Activated T-cell treated with anti-CD3 and anti-CD28 coated beads, Interleukin-2, amount 50 U/mL, for 1 hour (primary cell): ENCODE measurements at regions not wholly inside any gene's neighbourhood (a gene's known extent, or its start where the extent isn't known, plus 50 kb on each side); places are given as distances from the start of the nearest gene placed in this dataset.

ENCODE experiments used
- DNase-seq: peaks from one replicate; pipeline ENCODE4 v3.0.0-alpha.2; 2020

- no peak for DNase-seq
Observed at GRCh38 chr10:130409331-130409730, 273.1 kb downstream of the GLRX3 start.

DNA sequence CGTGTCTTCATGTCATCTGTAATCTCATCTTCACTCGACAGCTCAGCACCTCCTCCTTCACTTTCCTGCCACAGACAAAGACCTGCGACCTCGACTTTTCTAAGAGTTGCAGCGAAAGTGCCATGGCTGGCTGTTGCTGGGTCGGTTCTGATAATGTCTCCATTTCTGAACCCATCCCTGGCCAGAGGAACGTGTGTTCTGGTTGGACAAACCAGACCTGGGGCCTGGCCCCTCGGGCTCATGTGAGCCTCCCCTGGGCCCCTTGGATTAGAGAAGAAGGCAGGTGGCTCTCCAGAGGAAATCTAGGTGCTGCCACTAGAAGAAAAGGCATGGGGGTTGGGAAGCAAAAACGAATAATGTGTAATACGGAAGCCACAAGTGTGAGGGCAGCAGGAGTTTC lies 273.7 kb downstream of the GLRX3 start:
- DNase-seq, result no peak

GRCh38 chr10:130411496-130412085 lies 275.4 kb downstream of the GLRX3 start:
- no peak for DNase-seq

GRCh38 chr10:130412317-130412716 lies 276.1 kb downstream of the GLRX3 start:
- DNase-seq, result no peak

DNA sequence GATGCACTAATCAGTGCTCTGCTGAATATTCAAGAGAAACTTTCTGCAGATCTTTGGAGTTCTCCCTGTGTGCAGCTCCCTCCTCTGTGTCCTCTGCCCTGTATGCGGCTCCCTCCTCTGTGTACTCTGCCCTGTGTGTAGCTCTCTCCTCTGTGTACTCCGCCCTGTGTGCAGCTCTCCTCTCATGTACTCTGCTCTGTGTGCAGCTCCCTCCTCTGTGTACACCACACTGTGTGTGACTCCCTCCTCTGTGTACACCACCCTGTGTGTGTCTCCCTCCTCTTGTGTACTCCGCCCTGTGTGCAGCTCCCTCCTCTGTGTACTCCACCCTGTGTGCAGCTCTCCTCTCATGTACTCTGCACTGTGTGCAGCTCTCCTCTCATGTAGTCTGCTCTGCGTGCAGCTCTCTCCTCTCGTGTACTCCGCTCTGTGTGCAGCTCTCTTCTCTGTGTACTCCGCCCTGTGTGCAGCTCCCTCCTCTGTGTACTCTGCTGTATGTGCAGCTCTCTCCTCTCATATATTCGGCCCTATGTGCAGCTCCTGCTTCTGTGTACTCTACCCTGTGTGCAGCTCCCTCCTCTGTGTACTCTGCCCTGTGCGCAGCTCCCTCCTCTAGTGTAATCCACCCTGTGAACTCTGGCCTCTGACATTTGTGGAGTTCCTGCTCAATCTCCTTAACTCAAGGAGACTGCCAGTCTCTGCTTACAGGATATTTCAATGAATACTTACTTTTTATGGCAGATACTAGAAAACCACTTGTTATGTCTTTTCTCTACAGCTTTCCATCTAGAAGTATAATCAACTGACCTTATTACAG lies 280.4 kb downstream of the GLRX3 start:
- DNase-seq, result no peak

DNA sequence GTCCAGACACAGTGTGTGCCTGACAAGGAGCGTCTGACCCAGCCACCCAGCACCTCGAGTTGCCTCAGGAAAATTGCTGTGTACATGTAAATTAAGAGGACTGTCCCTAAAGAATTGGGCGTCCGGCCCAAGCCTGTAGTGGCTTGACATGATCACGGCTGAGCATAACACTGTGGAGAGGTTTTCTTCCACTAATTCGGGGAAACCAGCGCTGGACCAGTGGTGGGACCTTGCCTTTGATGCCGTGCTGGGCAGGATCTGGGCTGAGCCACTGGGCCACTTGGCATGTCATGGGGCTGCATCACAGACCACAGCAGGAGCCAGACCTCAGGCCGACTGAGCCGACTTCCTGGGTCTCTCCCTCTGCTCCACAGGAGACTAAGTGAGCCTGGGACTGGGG lies 282.5 kb downstream of the GLRX3 start:
- no peak for DNase-seq

DNA sequence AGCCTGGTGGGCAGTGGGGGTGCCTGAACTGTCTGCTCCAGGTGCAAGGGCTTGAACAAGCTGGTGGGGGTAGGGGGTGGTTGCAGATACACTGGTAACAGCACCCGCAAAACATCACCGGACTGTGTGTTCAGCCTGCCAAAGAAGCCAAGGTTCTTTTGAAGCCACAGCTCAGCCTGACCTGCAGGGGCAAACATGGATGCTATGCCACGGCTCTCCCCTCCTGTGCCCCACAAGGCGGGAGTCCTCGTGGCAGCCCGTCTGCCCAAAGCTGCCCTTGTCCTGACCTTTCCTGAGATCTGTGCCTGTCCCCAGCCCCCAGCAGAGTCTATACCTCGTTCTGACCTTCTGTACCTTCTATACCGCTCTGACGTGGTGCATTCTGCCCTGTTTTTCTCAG lies 285.7 kb downstream of the GLRX3 start:
- DNase-seq, result no peak

DNA sequence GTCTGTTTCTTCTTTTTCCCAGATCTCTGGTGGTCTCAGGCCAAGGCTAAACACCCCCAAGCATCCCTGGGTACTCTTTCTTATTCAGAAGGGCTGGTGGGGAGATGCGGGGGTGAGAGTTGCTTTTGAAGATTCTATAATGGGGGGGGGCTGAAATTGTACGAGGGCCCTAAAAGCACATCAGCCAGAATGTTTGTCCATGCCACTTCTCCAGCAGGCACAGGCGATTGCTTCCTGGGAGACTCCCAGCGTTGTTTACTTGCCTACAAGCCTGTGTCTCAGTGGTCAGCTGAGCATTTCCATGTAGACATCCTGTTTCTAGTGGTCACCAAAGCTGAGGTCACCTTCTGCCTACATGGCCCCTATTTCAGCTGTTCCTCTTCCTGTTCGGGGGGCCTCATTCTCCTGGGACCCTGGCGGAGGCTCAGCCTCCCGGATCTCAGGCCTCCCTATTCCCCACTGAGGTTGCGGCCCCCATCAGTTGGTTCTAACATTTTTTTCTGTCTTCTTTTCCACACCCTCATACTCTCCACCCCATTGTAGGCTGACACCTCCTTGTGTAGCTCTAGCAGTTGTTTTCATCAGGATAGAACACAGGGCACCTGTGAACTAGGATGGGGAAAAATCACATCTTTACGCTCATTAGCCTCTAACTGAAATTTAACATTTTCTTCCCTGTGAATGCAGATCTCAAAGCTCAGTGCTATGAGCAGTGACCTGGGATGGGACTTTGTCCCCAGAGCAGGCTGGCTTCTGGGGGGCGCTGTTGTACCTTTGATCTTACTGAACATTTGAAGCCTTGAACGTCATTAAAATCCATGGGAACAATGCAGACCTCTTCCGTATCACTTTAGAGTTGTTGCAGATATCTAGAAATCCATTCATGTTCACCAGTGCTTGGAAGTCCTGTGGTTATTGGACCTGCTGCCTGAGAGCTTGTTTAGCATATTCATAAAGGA lies 286.5 kb downstream of the GLRX3 start:
- no peak for DNase-seq

DNA sequence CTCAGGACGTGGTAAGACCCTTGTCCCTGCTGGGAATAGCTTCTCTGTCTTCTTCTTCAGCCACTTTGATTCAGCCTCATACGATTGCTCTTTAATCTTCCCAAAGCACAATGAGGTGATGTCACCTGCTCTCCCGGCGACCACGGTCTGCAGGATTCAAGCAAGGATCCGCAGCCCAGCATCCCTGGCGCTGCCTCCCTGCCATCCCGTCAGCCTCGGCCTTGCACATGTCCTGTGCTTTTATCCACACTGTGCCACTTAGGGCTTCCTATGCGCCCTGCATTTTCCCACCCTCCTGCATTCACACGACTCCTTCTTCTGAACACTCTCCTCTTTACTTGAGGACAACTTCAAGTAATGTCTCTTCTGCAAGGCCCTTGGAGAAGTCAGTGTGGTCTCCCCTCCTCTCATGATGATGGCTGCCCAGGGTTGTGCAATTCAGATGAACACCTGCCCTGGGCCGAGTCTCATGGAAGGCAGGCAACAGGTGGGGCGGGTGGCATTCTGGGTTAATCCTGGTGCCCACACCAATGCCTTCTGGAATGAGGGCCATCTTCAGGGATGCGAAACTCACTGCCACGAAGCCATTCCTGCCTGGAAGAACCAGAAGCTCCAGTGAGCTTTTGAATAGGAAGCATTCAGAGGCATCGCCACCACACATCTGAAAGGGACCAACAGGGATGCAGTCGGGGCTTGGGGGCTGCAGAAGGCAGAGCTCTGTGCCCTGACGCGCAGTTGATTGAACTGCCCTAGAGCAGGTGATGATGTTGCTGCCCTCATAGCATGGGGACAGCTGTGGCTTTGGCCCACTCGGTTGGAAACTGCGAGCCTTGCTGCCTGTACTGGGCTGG lies 287.5 kb downstream of the GLRX3 start:
- DNase-seq, result no peak

DNA sequence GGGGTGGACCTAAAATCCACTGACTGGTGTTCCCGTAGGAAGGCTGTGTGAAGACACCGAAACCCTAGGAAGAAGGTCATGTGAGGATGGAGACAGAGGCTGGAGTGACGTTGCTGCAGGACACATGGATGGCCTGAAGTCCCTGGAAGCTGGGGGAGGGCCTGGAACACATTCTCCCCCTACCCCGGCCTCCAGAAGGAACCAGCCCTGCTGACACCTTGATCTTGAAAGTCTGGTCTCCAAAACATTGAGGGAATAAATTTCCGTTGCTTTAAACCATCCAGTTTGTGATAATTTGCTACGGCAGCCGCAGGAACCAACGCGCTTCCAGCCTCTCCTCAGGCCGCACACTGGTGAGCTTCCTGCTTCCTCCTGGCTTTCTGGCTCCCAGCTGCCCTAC lies 288.2 kb downstream of the GLRX3 start:
- DNase-seq, result no peak

DNA sequence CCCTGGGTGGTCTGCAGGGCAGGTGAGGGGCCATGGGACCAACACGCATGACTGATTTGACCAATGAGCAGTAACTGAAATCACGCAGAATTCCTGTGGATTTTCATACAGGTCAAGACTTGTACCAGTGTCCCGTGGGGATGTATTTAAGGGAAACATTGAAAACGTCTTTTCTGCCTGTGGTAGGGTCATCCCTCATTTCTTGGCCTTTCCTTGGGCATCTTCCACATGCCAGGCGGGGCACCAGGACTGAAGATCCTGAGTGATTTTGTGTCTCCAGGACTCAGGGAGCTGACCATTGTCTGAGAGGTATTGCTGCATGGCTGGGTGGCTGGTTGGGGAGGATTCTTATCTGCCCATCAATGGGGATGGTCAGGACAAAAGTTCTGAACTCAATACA lies 289.0 kb downstream of the GLRX3 start:
- no peak for DNase-seq

- DNase-seq, result no peak
Observed at GRCh38 chr10:130425881-130426435, 289.8 kb downstream of the GLRX3 start.

- DNase-seq, result no peak
Observed at GRCh38 chr10:130427216-130427722, 291.1 kb downstream of the GLRX3 start.

DNA sequence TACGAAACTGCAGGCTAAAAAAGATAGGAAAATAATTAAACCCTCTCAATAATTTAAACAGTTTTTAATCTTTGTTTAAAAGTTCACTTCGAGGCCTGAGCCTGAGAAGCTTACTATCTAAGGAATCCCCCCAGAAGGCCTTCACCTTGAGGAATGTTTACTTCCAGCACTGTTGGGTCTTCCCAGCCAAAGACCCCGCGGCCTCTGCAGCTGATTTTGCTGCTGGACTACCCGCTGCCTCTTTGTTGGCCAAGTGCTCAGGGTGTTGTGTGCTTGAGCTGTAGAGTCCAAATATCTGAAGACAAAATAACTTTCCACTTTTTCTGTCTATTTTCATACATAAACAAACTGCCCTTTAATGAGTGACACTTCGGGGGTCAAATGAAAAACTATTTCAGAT lies 292.7 kb downstream of the GLRX3 start:
- no peak for DNase-seq

GRCh38 chr10:130429809-130430208 lies 293.6 kb downstream of the GLRX3 start:
- no peak for DNase-seq

GRCh38 chr10:130430291-130430690 lies 294.1 kb downstream of the GLRX3 start:
- DNase-seq, result no peak

- no peak for DNase-seq
Observed at GRCh38 chr10:130430852-130431704, 294.9 kb downstream of the GLRX3 start.

- no peak for DNase-seq
Observed at GRCh38 chr10:130432271-130432670, 296.1 kb downstream of the GLRX3 start.

DNA sequence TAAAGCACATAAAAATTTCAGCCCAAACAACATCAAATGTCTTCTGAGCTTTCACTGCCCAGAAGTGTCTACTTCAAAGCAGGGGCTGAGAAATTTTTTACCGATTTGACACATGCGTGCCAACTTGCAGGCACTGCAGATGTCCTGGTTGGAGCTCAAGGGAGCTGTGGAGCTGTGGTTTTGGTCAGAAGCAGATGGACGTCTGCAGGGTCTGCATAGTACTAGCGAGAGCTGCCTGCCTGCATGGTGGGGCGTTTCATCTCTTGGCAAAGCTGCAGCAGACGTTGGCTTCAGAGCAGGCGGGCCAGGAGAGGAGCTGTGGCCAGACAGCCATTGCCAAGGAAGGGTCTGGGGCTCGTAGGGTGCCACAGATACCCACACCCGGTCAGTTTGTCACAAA lies 296.7 kb downstream of the GLRX3 start:
- DNase-seq, result no peak

DNA sequence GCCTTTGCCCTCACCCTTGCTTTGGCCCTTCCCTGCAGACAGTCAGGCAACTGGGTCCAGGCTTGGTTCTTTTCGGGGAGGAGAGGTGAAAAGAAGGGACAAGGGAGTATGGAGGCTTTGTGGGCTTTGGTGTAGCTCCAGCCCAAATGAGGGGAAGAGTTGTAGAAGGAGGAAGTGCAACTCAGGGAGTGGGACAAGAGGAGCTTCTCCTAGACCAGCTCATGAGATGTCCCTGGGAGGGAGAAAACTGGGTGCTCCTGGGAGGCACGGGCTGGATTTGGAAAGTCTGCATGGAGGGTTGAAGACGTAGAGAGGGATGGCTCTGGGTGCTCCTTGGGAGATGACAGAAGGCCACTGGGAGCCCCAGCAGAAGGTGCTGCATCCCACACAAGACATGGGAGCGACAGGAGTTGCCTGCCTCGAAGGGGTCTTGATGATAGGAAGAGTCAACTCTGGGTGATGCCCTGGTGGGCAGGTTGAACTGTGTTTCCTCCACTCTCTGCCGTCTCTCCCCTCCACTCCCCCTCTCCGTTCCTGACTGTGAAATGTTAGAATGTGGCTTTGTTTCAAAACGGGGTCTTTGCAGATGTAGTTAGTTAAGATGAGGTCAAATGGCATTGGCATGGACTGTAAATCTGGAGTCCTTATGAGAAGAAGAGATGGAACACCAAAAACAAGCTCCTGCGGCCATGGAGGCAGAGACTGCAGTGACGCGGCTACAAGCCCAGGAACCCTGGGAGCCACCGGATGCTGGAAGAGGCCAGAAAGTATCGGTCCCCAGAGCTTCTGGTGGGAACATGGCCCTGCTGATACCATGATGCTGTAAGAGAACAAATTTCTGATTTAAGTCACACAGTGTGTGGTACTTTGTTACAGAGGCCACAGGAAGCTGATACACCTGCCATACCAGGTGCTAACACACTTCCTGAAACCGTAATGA lies 298.5 kb downstream of the GLRX3 start:
- DNase-seq, result no peak
